ENCODE measurements at regions not wholly inside any gene's neighbourhood (a gene's known extent, or its start where the extent isn't known, plus 50 kb on each side); places are given as distances from the start of the nearest gene placed in this dataset.

DNA sequence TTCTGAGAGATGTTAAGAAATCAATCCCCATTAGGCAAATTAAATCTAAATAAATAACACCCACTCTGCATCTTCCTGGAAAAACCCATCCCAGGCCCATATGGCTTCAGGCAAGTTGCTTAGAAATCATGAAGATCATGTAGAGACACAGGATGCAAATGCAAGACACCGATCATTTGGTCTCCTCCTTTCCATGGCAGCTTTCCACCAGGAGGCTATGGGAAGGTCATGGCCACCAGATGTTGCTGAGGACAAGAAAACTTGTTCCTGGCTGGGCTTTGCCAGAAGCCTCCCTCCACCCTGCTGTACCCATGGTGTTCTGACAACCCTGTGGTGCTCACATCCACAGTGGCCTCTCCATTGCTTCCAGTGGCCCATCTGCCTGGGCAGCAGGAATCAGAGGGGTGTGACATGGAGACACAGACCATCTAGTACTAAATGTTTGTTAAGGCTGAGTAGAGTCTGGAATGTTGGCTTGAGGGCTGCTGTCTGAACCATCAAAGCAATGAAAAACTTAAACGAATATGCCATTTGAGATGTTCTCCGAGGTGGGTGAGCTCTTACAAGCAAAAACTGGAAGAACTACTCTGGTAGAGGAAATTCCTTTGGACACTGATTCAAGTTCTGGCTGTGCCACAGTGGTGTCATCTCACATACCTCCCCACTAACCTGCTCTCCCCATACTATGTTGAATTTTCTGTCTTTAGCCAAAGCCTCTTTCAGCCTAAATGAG is 293.2 kb downstream of the TNS1 start:
- no peaks in the 10 kb centered on the region for H3K27me3 ChIP-seq (replicated peaks; ENCODE audit: control insufficient read depth, insufficient read depth, low read length, poor library complexity, severe bottlenecking)
- no peaks in the 10 kb centered on the region for H3K4me1 ChIP-seq (ENCODE audit: control insufficient read depth, insufficient read depth, low read length, poor library complexity, severe bottlenecking)
- no peaks in the 10 kb centered on the region for H3K36me3 ChIP-seq (ENCODE audit: control insufficient read depth, insufficient read depth, low read length)
- no peaks in the 10 kb centered on the region for H3K9me3 ChIP-seq (ENCODE audit: control insufficient read depth, low read length)
- DNase-seq = no peak
- no peak overlapping the region for H3K27ac ChIP-seq (ENCODE audit: insufficient read depth, low read length, poor library complexity, severe bottlenecking)
- H3K4me3 ChIP-seq (ENCODE audit: insufficient read depth, low read depth, low read length, poor library complexity, severe bottlenecking) = no peak overlapping the region

DNA sequence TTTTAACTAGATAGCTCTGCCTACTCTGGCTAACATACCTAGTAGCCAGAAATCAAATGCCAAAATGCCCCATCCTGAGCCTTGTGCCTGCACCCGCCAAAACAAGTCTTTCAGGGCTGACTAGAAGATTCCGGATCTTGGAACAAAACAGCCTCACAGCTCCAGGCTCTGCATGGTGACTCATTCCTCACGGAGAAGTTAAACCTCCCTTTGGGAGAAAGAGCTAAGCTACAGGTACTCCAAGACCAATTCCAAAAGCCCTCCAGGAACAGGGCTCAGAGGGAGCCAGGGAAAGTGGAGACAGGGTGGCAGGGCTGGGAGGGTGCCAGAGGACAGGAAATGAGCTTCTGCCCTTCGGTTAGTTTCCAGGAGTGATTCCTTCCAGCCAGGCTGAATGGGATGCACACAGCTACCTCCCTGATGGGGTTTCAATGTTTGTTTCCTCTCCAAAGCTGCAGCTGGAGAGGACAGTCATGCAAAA is 295.6 kb downstream of the TNS1 start:
- H3K36me3 ChIP-seq (ENCODE audit: control insufficient read depth, insufficient read depth, low read length) = no peaks in the 10 kb centered on the region
- H3K4me1 ChIP-seq (ENCODE audit: control insufficient read depth, insufficient read depth, low read length, poor library complexity, severe bottlenecking) = no peaks in the 10 kb centered on the region
- H3K4me3 ChIP-seq (ENCODE audit: insufficient read depth, low read depth, low read length, poor library complexity, severe bottlenecking) = no peak overlapping the region
- H3K27ac ChIP-seq (ENCODE audit: insufficient read depth, low read length, poor library complexity, severe bottlenecking) = no peak overlapping the region
- H3K9me3 ChIP-seq (ENCODE audit: control insufficient read depth, low read length) = no peaks in the 10 kb centered on the region
- H3K27me3 ChIP-seq (replicated peaks; ENCODE audit: control insufficient read depth, insufficient read depth, low read length, poor library complexity, severe bottlenecking) = no peaks in the 10 kb centered on the region
- DNase-seq = no peak

DNA sequence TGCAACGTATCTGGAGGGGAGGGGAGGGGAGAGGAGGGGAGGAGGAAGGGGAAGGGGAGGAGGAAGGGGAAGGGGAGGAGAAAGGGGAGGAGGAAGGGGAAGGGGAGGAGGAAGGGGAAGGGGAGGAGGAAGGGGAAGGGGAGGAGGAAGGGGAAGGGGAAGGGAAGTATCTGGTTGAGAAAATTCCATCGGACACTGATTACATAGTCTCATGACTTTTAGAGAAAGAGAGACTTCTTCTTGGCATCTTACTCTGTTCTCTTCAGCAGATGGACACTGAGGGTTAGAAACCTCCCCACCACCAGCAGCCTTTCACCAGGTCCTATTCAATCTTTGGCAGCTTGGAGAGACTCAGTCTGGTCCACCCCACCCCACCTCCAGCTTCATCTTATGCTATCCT is 296.3 kb downstream of the TNS1 start:
- H3K36me3 ChIP-seq (ENCODE audit: control insufficient read depth, insufficient read depth, low read length) = no peaks in the 10 kb centered on the region
- no peaks in the 10 kb centered on the region for H3K4me1 ChIP-seq (ENCODE audit: control insufficient read depth, insufficient read depth, low read length, poor library complexity, severe bottlenecking)
- H3K27me3 ChIP-seq (replicated peaks; ENCODE audit: control insufficient read depth, insufficient read depth, low read length, poor library complexity, severe bottlenecking) = no peaks in the 10 kb centered on the region
- DNase-seq = no peak
- H3K27ac ChIP-seq (ENCODE audit: insufficient read depth, low read length, poor library complexity, severe bottlenecking) = no peak overlapping the region
- H3K4me3 ChIP-seq (ENCODE audit: insufficient read depth, low read depth, low read length, poor library complexity, severe bottlenecking) = no peak overlapping the region
- H3K9me3 ChIP-seq (ENCODE audit: control insufficient read depth, low read length) = no peaks in the 10 kb centered on the region

DNA sequence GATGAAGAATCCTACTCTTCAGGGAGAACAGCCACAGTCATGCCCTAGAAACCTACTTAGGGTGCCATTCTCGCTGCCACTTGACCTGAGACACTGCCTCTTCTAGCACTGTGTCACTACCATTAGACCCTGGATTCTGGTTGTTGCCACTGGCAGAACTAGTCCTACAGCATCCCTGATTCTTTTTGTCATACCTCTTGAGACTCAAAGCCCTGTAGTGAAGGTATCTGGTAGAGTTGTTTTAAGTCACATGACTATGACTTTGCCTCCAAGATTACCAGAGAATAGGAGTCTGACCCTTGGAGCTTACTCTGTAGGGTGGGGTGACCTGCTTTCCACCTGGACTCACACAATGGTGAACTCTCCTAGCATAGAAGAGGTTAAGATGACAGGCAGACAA is 296.7 kb downstream of the TNS1 start:
- Histone ChIP-seq H3K27ac (ENCODE audit: insufficient read depth, low read length, poor library complexity, severe bottlenecking) (no peak overlapping the region), H3K4me3 (ENCODE audit: insufficient read depth, low read depth, low read length, poor library complexity, severe bottlenecking) (no peak overlapping the region), H3K27me3 (replicated peaks; ENCODE audit: control insufficient read depth, insufficient read depth, low read length, poor library complexity, severe bottlenecking) (no peaks in the 10 kb centered on the region), H3K36me3 (ENCODE audit: control insufficient read depth, insufficient read depth, low read length) (no peaks in the 10 kb centered on the region), H3K9me3 (ENCODE audit: control insufficient read depth, low read length) (no peaks in the 10 kb centered on the region), H3K4me1 (ENCODE audit: control insufficient read depth, insufficient read depth, low read length, poor library complexity, severe bottlenecking) (no peaks in the 10 kb centered on the region)
- no peak for DNase-seq

DNA sequence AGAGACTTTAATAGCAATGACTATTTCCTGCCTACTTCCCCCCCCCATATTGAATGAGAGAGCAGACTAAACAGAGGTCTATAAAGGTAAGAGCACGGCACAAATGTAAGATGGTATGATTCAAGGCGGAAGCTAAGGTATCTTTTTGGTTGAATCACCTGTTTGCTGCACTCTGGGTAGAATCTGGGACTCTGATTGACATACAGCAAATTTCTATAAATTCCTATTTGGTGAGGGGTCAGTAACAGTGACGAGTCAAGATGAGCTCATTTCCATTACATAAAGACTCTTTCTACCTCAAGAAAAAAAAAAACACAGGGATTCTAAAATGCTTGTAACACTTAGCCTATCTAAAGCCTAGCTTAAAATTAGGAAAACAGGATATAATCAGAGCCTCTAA is 297.3 kb downstream of the TNS1 start:
- Histone ChIP-seq H3K27me3 (replicated peaks; ENCODE audit: control insufficient read depth, insufficient read depth, low read length, poor library complexity, severe bottlenecking) (no peaks in the 10 kb centered on the region), H3K9me3 (ENCODE audit: control insufficient read depth, low read length) (no peaks in the 10 kb centered on the region), H3K4me3 (ENCODE audit: insufficient read depth, low read depth, low read length, poor library complexity, severe bottlenecking) (no peak overlapping the region), H3K36me3 (ENCODE audit: control insufficient read depth, insufficient read depth, low read length) (no peaks in the 10 kb centered on the region), H3K27ac (ENCODE audit: insufficient read depth, low read length, poor library complexity, severe bottlenecking) (no peak overlapping the region), H3K4me1 (ENCODE audit: control insufficient read depth, insufficient read depth, low read length, poor library complexity, severe bottlenecking) (no peaks in the 10 kb centered on the region)
- DNase-seq = no peak

DNA sequence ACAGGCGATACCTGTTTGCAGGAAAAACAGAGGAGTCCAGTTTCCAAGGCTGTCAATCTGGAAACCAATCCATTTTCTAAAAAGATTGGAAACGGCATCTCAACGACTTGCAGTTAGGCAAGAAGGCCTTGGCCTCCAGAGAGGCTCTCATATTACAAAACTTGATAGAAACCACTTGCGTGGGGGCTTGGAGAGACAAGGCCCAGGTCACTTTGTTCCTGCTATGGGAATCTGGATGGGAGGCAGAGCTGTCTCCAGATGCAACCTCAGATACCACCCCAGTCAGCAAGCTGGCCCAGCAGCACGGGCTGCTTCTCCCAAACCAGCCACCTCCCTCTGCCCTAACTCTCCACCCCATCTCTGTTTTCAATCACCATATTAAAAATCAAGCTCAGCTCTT is 298.8 kb downstream of the TNS1 start:
- Histone ChIP-seq H3K4me3 (ENCODE audit: insufficient read depth, low read depth, low read length, poor library complexity, severe bottlenecking) (no peak overlapping the region), H3K27ac (ENCODE audit: insufficient read depth, low read length, poor library complexity, severe bottlenecking) (no peak overlapping the region), H3K27me3 (replicated peaks; ENCODE audit: control insufficient read depth, insufficient read depth, low read length, poor library complexity, severe bottlenecking) (no peaks in the 10 kb centered on the region), H3K9me3 (ENCODE audit: control insufficient read depth, low read length) (no peaks in the 10 kb centered on the region), H3K4me1 (ENCODE audit: control insufficient read depth, insufficient read depth, low read length, poor library complexity, severe bottlenecking) (no peaks in the 10 kb centered on the region), H3K36me3 (ENCODE audit: control insufficient read depth, insufficient read depth, low read length) (no peaks in the 10 kb centered on the region)
- DNase-seq = no peak

DNA sequence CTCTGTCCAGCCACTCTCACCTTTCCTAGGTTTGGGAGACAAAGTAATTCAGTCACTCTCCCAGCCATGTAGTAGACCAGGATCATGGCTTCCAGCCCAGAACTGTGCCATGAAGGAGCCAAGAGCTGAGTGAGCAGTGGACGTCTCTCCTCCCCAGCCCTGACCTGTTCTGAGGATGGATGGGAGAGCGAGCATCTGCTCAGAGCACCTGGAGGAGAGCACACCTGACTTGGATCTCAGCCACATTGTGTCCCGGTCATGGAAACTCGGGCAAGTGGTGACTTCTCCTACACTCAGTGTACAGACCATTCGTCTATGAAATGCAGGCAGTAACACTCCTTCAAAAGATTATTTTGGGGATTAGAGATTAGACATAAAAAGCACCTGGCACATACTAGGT is 299.7 kb downstream of the TNS1 start:
- no peaks in the 10 kb centered on the region for H3K27me3 ChIP-seq (replicated peaks; ENCODE audit: control insufficient read depth, insufficient read depth, low read length, poor library complexity, severe bottlenecking)
- no peaks in the 10 kb centered on the region for H3K9me3 ChIP-seq (ENCODE audit: control insufficient read depth, low read length)
- H3K27ac ChIP-seq (ENCODE audit: insufficient read depth, low read length, poor library complexity, severe bottlenecking) = no peak overlapping the region
- no peaks in the 10 kb centered on the region for H3K36me3 ChIP-seq (ENCODE audit: control insufficient read depth, insufficient read depth, low read length)
- no peak for DNase-seq
- no peak overlapping the region for H3K4me3 ChIP-seq (ENCODE audit: insufficient read depth, low read depth, low read length, poor library complexity, severe bottlenecking)
- no peaks in the 10 kb centered on the region for H3K4me1 ChIP-seq (ENCODE audit: control insufficient read depth, insufficient read depth, low read length, poor library complexity, severe bottlenecking)

DNA sequence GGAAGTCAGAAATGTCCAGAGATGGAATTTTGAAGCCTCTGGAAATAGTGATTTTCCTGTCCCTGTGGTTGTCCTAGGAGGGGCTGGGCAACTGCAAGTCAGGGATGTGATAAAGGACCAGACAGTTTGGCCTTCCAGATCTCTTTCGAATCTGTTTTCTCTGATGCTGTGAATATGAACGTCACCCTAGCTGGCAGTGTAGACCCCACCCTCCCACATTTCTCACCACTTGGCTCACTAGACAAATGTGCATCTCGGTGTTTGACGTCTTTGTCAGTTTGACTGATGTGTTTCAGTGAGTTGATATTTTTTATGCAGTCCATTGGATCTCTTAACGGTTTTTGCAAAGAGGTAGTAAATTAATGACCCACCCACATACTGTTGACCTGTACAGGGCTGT is 301.2 kb downstream of the TNS1 start:
- H3K36me3 ChIP-seq (ENCODE audit: control insufficient read depth, insufficient read depth, low read length) = no peaks in the 10 kb centered on the region
- H3K27ac ChIP-seq (ENCODE audit: insufficient read depth, low read length, poor library complexity, severe bottlenecking) = no peak overlapping the region
- H3K4me1 ChIP-seq (ENCODE audit: control insufficient read depth, insufficient read depth, low read length, poor library complexity, severe bottlenecking) = no peaks in the 10 kb centered on the region
- no peak for DNase-seq
- no peak overlapping the region for H3K4me3 ChIP-seq (ENCODE audit: insufficient read depth, low read depth, low read length, poor library complexity, severe bottlenecking)
- H3K27me3 ChIP-seq (replicated peaks; ENCODE audit: control insufficient read depth, insufficient read depth, low read length, poor library complexity, severe bottlenecking) = no peaks in the 10 kb centered on the region
- H3K9me3 ChIP-seq (ENCODE audit: control insufficient read depth, low read length) = no peaks in the 10 kb centered on the region

DNA sequence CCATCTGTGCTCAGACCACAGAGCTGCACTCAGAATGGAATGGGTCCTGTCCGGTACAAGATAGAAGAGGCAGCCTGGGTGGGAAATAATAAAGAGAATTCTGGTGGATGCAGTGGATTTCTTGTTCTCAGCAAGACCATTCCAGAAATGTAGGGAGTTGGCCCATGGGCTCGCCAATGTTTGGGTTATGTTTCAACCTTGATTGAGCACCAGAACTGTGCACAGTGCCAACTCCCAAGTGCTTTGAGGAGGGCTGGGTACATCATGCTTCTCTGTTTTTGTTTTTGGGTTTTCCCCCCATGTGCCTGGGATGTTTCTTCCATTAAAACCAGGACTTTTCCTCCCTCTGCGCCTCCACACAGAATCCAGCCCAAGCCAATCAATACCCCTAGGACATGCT is 304.1 kb downstream of the TNS1 start:
- no peak overlapping the region for H3K27ac ChIP-seq (ENCODE audit: insufficient read depth, low read length, poor library complexity, severe bottlenecking)
- H3K9me3 ChIP-seq (ENCODE audit: control insufficient read depth, low read length) = no peaks in the 10 kb centered on the region
- H3K4me1 ChIP-seq (ENCODE audit: control insufficient read depth, insufficient read depth, low read length, poor library complexity, severe bottlenecking) = no peaks in the 10 kb centered on the region
- H3K4me3 ChIP-seq (ENCODE audit: insufficient read depth, low read depth, low read length, poor library complexity, severe bottlenecking) = no peak overlapping the region
- no peak for DNase-seq
- no peaks in the 10 kb centered on the region for H3K36me3 ChIP-seq (ENCODE audit: control insufficient read depth, insufficient read depth, low read length)
- no peaks in the 10 kb centered on the region for H3K27me3 ChIP-seq (replicated peaks; ENCODE audit: control insufficient read depth, insufficient read depth, low read length, poor library complexity, severe bottlenecking)

DNA sequence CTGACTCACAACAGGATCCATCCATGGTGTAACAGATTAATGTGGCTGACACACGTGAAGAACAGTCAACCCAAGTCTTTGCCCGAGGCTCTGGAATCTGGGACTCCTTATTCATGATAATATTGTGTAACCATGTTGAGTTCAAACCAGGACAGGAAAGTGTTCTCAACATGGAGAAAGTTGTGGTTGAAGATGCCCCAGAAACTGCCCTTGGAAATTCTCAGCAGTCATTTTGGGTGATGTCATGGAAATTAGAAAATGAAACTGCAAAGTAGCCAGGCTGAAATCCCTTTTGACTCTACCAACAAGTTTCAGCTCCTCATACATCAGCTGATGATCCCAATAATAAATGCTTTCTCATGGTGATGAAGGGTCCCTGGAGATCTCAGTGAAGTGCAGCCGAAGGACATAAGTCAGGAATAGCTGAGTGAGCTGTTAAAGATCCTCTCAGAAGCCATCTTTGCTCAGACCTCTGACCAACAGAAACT is 307.7 kb downstream of the TNS1 start:
- no peaks in the 10 kb centered on the region for H3K4me1 ChIP-seq (ENCODE audit: control insufficient read depth, insufficient read depth, low read length, poor library complexity, severe bottlenecking)
- no peaks in the 10 kb centered on the region for H3K27me3 ChIP-seq (replicated peaks; ENCODE audit: control insufficient read depth, insufficient read depth, low read length, poor library complexity, severe bottlenecking)
- DNase-seq = no peak
- H3K27ac ChIP-seq (ENCODE audit: insufficient read depth, low read length, poor library complexity, severe bottlenecking) = no peak overlapping the region
- no peaks in the 10 kb centered on the region for H3K36me3 ChIP-seq (ENCODE audit: control insufficient read depth, insufficient read depth, low read length)
- no peak overlapping the region for H3K4me3 ChIP-seq (ENCODE audit: insufficient read depth, low read depth, low read length, poor library complexity, severe bottlenecking)
- no peaks in the 10 kb centered on the region for H3K9me3 ChIP-seq (ENCODE audit: control insufficient read depth, low read length)
